Suppressor macrophage (primary cell): ENCODE measurements at regions not wholly inside any gene's neighbourhood (a gene's known extent, or its start where the extent isn't known, plus 50 kb on each side); places are given as distances from the start of the nearest gene placed in this dataset.
"Not testable (repeated sequence)": the region's sequence is repeated elsewhere in the genome, so short reads cannot be mapped to it uniquely, and the experiment has no call there.

Source experiments
- DNase-seq, 4 experiments: peaks; one replicate each; pipeline ENCODE4 v3.0.0-alpha.2; 2020 to 2022

- not testable (repeated sequence) for DNase-seq
Measured at GRCh38 chr17:26936645-26937044, 357.3 kb upstream of the WSB1 start.

GRCh38 chr17:26937750-26938322, 356.1 kb upstream of the WSB1 start:
- not testable (repeated sequence) for DNase-seq

GRCh38 chr17:26939755-26940154, 354.2 kb upstream of the WSB1 start:
- not testable (repeated sequence) for DNase-seq

DNA sequence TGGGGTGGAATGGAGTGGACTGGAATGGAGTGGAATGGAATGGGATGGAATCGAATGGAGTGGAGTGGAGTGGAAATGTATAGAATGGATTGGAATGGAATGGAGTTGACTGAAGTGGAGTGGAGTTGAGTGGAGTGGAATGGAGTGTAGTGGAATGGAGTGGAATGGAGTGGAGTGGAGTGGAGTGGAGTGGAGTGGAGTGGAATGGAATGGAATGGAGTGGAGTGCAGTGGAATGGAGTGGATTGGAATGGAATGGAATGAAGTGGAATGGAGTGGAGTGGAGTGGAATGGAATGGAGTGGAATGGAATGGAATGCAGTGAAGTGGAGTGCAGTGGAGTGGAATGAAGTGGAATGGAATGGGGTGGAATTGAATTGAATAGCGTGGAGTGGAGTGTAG, 353.3 kb upstream of the WSB1 start:
- DNase-seq, result not testable (repeated sequence)

GRCh38 chr17:26962255-26963162, 331.4 kb upstream of the WSB1 start:
- DNase-seq, result no peak

DNA sequence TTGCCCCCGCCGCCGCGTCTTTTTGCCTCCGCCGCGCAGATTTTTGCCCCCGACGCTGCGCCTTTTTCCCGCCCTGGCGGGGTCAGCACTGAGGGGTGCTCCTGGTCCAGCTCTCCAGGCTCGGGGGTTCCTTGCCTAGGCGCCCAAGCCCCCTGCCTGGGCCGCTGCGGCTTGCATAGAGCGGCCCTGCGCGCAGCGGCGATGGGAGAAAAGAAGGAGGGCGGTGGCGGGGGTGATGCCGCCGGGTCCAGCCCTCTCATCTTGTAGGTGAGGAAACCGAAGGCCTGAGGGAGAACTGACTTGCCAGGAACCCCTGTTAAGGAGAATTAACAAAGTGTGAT, 330.8 kb upstream of the WSB1 start:
- no peak for DNase-seq

DNA sequence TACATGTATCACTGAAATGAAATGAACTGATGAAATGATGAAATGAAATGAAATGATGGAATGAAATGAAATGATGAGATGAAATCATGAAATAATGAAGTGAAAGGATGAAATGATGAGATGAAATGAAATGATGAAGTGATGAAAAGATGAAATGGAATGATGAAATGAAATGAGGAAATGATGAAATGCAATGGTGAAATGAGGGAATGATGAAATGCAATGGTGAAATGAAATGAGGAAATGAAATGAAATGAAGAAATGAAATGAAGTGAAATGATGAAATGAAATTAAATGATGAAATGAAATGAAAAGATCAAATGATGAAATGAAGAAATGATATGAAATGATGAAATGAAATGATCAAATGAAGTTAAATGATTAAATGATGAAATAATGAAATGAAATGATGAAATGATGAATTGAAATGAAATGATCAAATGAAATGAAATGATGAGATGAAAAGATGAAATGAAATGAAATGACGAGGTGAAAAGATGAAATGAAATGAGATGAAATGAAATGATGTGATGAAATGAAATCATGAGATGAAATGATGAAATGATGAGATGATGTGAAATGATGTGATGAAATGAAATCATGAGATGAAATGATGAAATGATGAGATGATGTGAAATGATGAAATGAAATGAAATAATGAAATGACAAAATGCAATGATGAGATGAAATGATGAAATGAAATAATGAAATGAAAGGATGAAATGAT, 327.9 kb upstream of the WSB1 start:
- not testable (repeated sequence) for DNase-seq

DNA sequence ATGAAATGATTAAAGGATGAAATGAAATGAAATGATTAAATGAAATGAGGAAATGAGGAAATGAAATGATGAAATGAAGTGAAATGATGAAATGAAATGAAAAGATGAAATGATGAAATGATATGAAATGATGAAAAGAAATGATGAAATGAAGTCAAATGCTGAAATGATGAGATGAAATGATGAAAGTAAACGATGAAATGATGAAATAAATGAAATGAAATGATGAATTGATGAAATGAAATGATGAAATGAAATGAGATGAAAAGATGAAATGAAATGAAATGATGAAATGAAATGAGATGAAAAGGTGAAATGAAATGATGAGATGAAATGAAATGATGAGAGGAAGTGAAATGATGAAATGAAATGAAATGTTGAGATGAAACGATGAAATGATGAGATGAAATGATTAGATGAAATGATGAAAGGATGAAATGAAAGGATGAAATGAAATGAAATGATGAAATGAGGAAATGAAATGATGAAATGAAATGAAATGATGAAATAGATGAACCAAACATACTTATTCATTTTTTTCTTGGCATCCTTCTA, 327.2 kb upstream of the WSB1 start:
- not testable (repeated sequence) for DNase-seq

DNA sequence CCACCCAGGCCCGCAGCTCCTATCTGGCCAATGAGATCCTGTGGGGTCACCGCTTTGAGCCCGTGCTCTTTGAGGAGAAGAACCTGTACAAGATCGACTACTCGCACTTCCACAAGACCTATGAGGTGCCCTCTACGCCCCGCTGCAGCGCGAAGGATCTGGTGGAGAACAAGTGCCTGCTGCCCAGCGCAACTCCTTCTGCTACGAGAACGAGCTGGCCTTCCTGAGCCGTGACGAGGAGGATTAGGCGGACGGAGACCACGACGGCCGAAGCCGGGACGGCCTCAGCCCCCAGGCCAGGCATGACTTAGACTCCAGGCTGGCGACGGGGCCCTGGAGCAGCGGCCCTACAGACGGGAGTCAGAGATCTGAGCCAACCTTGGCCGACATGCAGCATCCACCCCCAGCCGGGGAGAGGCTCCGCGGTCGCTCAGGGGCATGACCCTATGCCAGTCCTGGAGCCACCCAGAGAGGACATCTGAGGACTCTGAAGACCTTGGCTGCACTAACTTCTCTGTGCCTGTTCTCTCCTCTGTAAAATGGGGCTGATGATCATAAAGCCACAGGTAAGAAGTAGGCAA, 312.0 kb upstream of the WSB1 start:
- DNase-seq, result not testable (repeated sequence)

DNA sequence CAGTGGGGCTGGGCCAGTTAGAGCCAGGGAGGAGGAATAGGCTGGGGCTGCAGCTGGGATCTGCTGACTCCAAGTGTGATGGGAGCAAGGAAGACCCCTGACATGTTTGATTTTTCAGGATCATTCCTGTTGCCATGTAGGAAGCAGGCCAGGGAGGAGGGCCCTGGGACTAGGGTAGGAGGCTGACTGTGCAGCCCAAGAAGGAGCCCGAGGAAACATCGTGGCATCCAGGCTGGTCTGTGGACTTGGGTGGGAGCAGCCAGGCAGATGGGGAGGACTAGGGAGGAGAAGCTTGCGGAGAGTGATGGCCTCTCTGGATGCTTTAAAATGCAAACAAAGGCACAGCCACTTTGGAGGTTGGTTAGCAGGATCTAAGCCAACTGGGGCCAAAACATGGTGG, 311.4 kb upstream of the WSB1 start:
- DNase-seq, result not testable (repeated sequence)

DNA sequence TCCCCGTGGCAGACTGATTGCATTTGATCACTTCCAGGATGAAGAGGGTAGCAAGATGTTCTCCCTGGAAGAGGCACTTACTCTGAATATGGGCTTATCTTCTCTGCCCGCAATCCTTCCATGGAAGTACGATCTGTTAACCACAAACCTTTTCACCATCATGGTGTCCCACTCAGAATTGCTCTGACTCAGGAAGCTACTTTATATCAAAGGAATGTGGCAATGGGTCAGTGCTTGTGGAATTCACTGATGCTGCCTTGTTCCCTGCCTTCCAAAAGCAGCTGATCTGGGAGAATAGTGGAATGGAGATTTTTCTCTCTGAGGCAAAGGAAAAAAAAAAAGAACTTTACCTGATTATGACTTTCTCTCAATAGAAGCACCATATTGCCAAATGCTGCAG, 306.1 kb upstream of the WSB1 start:
- DNase-seq, result not testable (repeated sequence)

GRCh38 chr17:26994648-26995047, 299.3 kb upstream of the WSB1 start:
- not testable (repeated sequence) for DNase-seq

GRCh38 chr17:26996146-26996916, 297.6 kb upstream of the WSB1 start:
- DNase-seq, result not testable (repeated sequence)

- DNase-seq, result not testable (repeated sequence)
Measured at GRCh38 chr17:27007734-27008531, 286.0 kb upstream of the WSB1 start.

- no peak for DNase-seq
Measured at GRCh38 chr17:27009087-27009486, 284.8 kb upstream of the WSB1 start.

GRCh38 chr17:27010138-27010537, 283.8 kb upstream of the WSB1 start:
- not testable (repeated sequence) for DNase-seq

DNA sequence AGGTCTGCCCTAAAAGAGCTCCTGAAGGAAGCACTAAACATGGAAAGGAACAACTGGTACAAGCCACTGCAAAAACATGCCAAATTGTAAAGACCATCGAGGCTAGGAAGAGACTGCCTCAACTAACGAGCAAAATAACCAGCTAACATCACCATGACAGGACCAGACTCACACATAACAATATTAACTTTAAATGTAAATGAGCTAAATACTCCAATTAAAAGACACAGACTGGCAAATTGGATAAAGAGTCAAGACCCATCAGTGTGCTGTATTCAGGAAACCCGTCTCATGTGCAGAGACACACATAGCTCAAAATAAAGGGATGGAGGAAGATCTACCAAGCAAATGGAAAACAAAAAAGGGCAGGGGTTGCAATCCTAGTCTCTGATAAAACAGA, 263.4 kb upstream of the WSB1 start:
- not testable (repeated sequence) for DNase-seq

- DNase-seq, result no peak
Measured at GRCh38 chr17:27038676-27039075, 255.2 kb upstream of the WSB1 start.

DNA sequence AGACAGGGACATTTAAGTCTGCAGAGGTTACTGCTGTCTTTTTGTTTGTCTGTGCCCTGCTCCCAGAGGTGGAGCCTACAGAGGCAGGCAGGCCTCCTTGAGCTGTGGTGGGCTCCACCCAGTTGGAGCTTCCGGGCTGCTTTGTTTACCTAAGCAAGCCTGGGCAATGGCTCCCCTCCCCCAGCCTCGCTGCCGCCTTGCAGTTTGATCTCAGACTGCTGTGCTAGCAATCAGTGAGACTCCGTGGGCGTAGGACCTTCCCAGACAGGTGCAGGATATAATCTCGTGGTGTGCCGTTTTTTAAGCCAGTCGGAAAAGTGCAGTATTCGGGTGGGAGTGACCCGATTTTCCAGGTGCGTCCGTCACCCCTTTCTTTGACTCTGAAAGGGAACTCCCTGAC, 248.9 kb upstream of the WSB1 start:
- DNase-seq, result not testable (repeated sequence)

DNA sequence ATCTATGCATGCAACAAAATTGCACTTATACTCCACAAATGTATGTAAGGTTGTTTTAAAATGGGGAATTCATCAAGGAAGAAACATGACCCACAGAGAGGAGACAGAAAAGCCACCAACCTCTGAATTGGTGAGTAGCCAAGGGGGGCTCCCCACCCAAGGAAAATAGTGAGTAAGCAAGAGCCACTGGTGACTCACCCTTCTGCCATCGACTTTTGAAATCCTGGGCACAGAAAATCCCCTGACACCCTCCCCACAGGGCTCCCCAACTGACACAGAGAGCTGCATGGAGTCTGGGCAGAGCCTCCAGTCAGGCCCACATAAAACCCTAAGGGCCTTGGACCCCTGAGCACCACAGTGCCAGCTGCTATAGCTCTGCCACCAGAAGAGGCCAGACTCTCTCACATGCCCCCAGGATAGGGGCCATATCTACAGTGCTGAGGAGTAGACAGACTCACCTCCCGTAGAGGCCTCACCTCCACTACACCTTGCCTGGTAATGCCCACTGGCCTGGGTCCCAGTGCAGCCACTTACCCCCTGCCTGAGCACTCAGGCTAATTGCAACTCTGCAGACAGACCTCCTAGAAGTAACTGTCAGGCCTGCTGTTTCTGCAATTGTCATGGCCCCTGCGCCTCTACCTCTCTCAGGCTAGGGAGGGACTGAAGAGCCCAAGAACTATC, 244.7 kb upstream of the WSB1 start:
- no peak for DNase-seq
